ENCODE measurements at regions not wholly inside any gene's neighbourhood (a gene's known extent, or its start where the extent isn't known, plus 50 kb on each side); places are given as distances from the start of the nearest gene placed in this dataset.

- no peak for TF ChIP-seq POLR2A (IDR thresholded peaks at IDR 0.05; ENCODE audit: low read depth, low read length)
- TF ChIP-seq MYC (IDR thresholded peaks at IDR 0.05; ENCODE audit: low read depth, low read length): no peak
Observed at GRCh38 chr5:154644745-154645411, 110.3 kb upstream of the LARP1 start.

Measured in endothelial cell of umbilical vein (primary cell).